ENCODE measurements at regions not wholly inside any gene's neighbourhood (a gene's known extent, or its start where the extent isn't known, plus 50 kb on each side); places are given as distances from the start of the nearest gene placed in this dataset.

DNA sequence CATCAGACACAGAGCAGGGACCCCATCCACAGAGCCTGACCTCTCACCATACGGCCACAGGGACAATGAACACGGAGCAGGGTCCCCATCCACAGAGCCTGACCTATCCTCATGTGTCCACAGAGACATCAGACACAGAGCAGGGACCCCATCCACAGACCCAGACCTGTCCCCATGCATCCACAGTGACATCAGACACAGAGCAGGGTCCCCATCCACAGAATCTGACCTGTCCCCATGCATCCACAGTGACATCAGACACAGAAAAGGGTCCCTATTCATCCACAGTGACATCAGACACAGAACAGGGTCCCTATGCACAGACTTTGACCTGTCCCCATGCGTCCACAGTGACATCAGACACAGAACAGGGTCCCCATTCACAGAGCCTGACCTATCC, 325.1 kb upstream of the RAB6C start:
- H3K9me3 ChIP-seq (ENCODE audit: insufficient read depth, low read length), result no peaks in the 10 kb centered on the region
- H3K4me3 ChIP-seq (ENCODE audit: insufficient read depth, low read length, poor library complexity, severe bottlenecking), result no peak overlapping the region
- no peaks in the 10 kb centered on the region for H4K20me1 ChIP-seq (ENCODE audit: low read depth, low read length)
- H3K4me2 ChIP-seq (ENCODE audit: low read depth, low read length, poor library complexity, severe bottlenecking), result no peak overlapping the region
- H3K79me2 ChIP-seq (ENCODE audit: insufficient read depth, low read length), result no peaks in the 10 kb centered on the region
- H3K27ac ChIP-seq (ENCODE audit: low read depth, low read length), result no peak overlapping the region
- H3K9ac ChIP-seq (ENCODE audit: low read length), result no peak overlapping the region
- no peaks in the 10 kb centered on the region for H3K9me2 ChIP-seq (replicated peaks; ENCODE audit: insufficient read depth, low read length)
- TF ChIP-seq, protein P1, sequence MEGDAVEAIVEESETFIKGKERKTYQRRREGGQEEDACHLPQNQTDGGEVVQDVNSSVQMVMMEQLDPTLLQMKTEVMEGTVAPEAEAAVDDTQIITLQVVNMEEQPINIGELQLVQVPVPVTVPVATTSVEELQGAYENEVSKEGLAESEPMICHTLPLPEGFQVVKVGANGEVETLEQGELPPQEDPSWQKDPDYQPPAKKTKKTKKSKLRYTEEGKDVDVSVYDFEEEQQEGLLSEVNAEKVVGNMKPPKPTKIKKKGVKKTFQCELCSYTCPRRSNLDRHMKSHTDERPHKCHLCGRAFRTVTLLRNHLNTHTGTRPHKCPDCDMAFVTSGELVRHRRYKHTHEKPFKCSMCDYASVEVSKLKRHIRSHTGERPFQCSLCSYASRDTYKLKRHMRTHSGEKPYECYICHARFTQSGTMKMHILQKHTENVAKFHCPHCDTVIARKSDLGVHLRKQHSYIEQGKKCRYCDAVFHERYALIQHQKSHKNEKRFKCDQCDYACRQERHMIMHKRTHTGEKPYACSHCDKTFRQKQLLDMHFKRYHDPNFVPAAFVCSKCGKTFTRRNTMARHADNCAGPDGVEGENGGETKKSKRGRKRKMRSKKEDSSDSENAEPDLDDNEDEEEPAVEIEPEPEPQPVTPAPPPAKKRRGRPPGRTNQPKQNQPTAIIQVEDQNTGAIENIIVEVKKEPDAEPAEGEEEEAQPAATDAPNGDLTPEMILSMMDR (IDR thresholded peaks at IDR 0.05; ENCODE audit: insufficient read depth, low read length, poor library complexity, severe bottlenecking), result no peak
- no peak for TF ChIP-seq EZH2phosphoT487 (conservative IDR thresholded peaks at IDR 0.05; ENCODE audit: low read length)
- H2AFZ ChIP-seq (ENCODE audit: low read depth, low read length, severe bottlenecking), result no peak overlapping the region
- no peaks in the 10 kb centered on the region for H3K27me3 ChIP-seq (ENCODE audit: low read length)
- H3F3A ChIP-seq (ENCODE audit: insufficient read depth), result no peaks in the 10 kb centered on the region
- H3K36me3 ChIP-seq (ENCODE audit: low read length), result no peaks in the 10 kb centered on the region

DNA sequence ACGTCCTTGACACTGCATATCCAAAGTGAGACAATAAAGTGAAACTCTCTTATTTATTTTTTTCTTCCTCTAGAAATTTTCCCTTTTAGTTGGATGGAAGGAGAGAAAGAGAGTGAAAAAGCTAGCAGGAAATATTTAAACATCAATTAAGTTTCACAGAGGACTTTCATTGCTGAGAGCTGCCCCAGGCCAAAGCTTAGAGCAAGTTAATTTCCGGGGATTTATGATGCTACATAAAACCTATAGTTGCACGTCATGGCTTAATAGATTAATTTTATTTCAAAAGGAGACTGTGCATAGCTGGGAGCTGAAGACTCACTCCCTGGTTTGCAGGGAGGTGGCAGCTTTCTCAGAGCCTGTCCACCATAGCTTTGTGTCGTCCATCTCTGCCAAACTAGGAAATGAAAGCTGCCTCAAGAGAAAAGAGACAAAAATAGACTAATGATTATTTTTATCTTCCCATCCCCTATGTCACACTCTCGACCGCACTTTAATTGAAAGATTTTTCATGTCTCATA, 323.3 kb upstream of the RAB6C start:
- Histone ChIP-seq H4K20me1 (ENCODE audit: low read depth, low read length) (no peaks in the 10 kb centered on the region), H3K9ac (ENCODE audit: low read length) (no peak overlapping the region), H3K36me3 (ENCODE audit: low read length) (no peaks in the 10 kb centered on the region), H2AFZ (ENCODE audit: low read depth, low read length, severe bottlenecking) (no peak overlapping the region), H3K79me2 (ENCODE audit: insufficient read depth, low read length) (no peaks in the 10 kb centered on the region), H3K4me3 (ENCODE audit: insufficient read depth, low read length, poor library complexity, severe bottlenecking) (no peak overlapping the region), H3F3A (ENCODE audit: insufficient read depth) (no peaks in the 10 kb centered on the region), H3K9me3 (ENCODE audit: insufficient read depth, low read length) (no peaks in the 10 kb centered on the region), H3K27me3 (ENCODE audit: low read length) (no peaks in the 10 kb centered on the region), H3K27ac (ENCODE audit: low read depth, low read length) (no peak overlapping the region), H3K9me2 (replicated peaks; ENCODE audit: insufficient read depth, low read length) (no peaks in the 10 kb centered on the region), H3K4me2 (ENCODE audit: low read depth, low read length, poor library complexity, severe bottlenecking) (no peak overlapping the region)
- no peak for TF ChIP-seq EZH2phosphoT487 (conservative IDR thresholded peaks at IDR 0.05; ENCODE audit: low read length)
- TF ChIP-seq, protein P1 (IDR thresholded peaks at IDR 0.05; ENCODE audit: insufficient read depth, low read length, poor library complexity, severe bottlenecking), result no peak

DNA sequence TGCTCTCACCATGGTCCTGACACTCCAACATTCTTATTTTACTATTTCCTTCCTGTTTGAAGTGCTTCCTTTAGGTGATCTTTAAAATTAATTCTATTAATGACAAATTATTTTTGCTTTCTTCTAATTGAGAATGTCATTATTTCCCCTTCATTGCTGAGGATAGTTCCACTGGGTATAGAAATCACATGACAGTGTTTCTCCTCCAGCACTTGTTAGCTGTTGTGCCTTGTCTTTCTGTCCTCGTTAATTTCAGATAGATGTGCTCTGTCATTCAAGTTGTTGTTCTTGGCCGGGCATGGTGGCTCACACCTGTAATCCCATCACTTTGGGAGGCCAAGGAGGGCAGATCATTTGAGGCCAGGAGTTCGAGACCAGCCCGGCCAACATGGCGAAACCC, 321.0 kb upstream of the RAB6C start:
- Histone ChIP-seq H3K27ac (ENCODE audit: low read depth, low read length) (no peak overlapping the region), H3K9me3 (ENCODE audit: insufficient read depth, low read length) (no peaks in the 10 kb centered on the region)

More for the DNA sequence above, 321.0 kb upstream of the RAB6C start:
- no peaks in the 10 kb centered on the region for H3F3A ChIP-seq (ENCODE audit: insufficient read depth)
- H3K9ac ChIP-seq (ENCODE audit: low read length), result no peak overlapping the region
- H2AFZ ChIP-seq (ENCODE audit: low read depth, low read length, severe bottlenecking), result no peak overlapping the region
- no peaks in the 10 kb centered on the region for H3K79me2 ChIP-seq (ENCODE audit: insufficient read depth, low read length)
- H3K27me3 ChIP-seq (ENCODE audit: low read length), result no peaks in the 10 kb centered on the region
- H4K20me1 ChIP-seq (ENCODE audit: low read depth, low read length), result no peaks in the 10 kb centered on the region
- H3K4me3 ChIP-seq (ENCODE audit: insufficient read depth, low read length, poor library complexity, severe bottlenecking), result no peak overlapping the region
- no peaks in the 10 kb centered on the region for H3K9me2 ChIP-seq (replicated peaks; ENCODE audit: insufficient read depth, low read length)
- TF ChIP-seq EZH2phosphoT487 (conservative IDR thresholded peaks at IDR 0.05; ENCODE audit: low read length), result no peak
- TF ChIP-seq, protein P1 (IDR thresholded peaks at IDR 0.05; ENCODE audit: insufficient read depth, low read length, poor library complexity, severe bottlenecking), result no peak
- no peaks in the 10 kb centered on the region for H3K36me3 ChIP-seq (ENCODE audit: low read length)
- H3K4me2 ChIP-seq (ENCODE audit: low read depth, low read length, poor library complexity, severe bottlenecking), result no peak overlapping the region
